WTC11 (cell line): ENCODE measurements at regions not wholly inside any gene's neighbourhood (a gene's known extent, or its start where the extent isn't known, plus 50 kb on each side); places are given as distances from the start of the nearest gene placed in this dataset.

Source experiments
- CREB1 ChIP-seq: sonication (generic); formaldehyde crosslinking; IDR thresholded peaks from 2 replicates; pipeline ENCODE4 v1.8.0; 2023; ENCODE audit warnings: mild to moderate bottlenecking, missing genetic modification reagents
- FOXJ3 ChIP-seq: sonication (generic); formaldehyde crosslinking; IDR thresholded peaks from 2 replicates; pipeline ENCODE4 v1.9.0; 2021; ENCODE audit warnings: missing genetic modification reagents, mild to moderate bottlenecking, borderline replicate concordance
- GRHL2 ChIP-seq: fragments of 250-450 bp; sonication (Bioruptor Pico); IDR thresholded peaks from 2 replicates; pipeline ENCODE4 v1.8.0; 2022; ENCODE audit warnings: mild to moderate bottlenecking, moderate library complexity; ENCODE audit not compliant: insufficient replicate concordance, severe bottlenecking
- KAT7 ChIP-seq: sonication (generic); formaldehyde crosslinking; IDR thresholded peaks from 2 replicates; pipeline ENCODE4 v1.8.1; 2023; ENCODE audit warnings: missing genetic modification reagents, mild to moderate bottlenecking, borderline replicate concordance
- MYBL2 ChIP-seq: sonication (generic); formaldehyde crosslinking; IDR thresholded peaks from 2 replicates; pipeline ENCODE4 v1.8.1; 2023; ENCODE audit warnings: mild to moderate bottlenecking, moderate library complexity, missing genetic modification reagents
- NFYB ChIP-seq: sonication (generic); formaldehyde crosslinking; conservative IDR thresholded peaks from 2 replicates; pipeline ENCODE4 v1.8.0; 2022; ENCODE audit warnings: low read depth, missing genetic modification reagents
- SOX15 ChIP-seq: fragments of 250-450 bp; sonication (Bioruptor Pico); IDR thresholded peaks from 2 replicates; pipeline ENCODE4 v1.9.0; 2021; ENCODE audit warnings: mild to moderate bottlenecking
- TEAD1 ChIP-seq: sonication (generic); formaldehyde crosslinking; IDR thresholded peaks from 2 replicates; pipeline ENCODE4 v1.8.0; 2022; ENCODE audit warnings: mild to moderate bottlenecking, missing genetic modification reagents
- TF ChIP-seq, protein P1 (sequence below): fragments of 200-600 bp; IDR thresholded peaks from 2 replicates; pipeline ENCODE4 v1.8.0; 2022; ENCODE audit warnings: antibody characterized with exemption
- TF ChIP-seq, protein P2 (sequence below): sonication (generic); formaldehyde crosslinking; IDR thresholded peaks from 2 replicates; pipeline ENCODE4 v1.8.0; 2022; ENCODE audit warnings: missing genetic modification reagents
- TF ChIP-seq, protein P3 (sequence below): fragments of 250-450 bp; sonication (Bioruptor Pico); IDR thresholded peaks from 2 replicates; pipeline ENCODE4 v2.1.2; 2022; ENCODE audit warnings: mild to moderate bottlenecking, moderate library complexity
- TF ChIP-seq, protein P4 (sequence below): sonication (generic); formaldehyde crosslinking; IDR thresholded peaks from 2 replicates; pipeline ENCODE4 v1.8.1; 2022; ENCODE audit warnings: low read depth, missing genetic modification reagents, borderline replicate concordance
- TF ChIP-seq, protein P5 (sequence below): sonication (generic); formaldehyde crosslinking; IDR thresholded peaks from 2 replicates; pipeline ENCODE4 v1.8.1; 2023; ENCODE audit warnings: mild to moderate bottlenecking, missing genetic modification reagents, borderline replicate concordance
- TF ChIP-seq, protein P6 (sequence below): sonication (generic); formaldehyde crosslinking; conservative IDR thresholded peaks from 2 replicates; pipeline ENCODE4 v1.8.1; 2022; ENCODE audit warnings: mild to moderate bottlenecking, missing genetic modification reagents

DNA sequence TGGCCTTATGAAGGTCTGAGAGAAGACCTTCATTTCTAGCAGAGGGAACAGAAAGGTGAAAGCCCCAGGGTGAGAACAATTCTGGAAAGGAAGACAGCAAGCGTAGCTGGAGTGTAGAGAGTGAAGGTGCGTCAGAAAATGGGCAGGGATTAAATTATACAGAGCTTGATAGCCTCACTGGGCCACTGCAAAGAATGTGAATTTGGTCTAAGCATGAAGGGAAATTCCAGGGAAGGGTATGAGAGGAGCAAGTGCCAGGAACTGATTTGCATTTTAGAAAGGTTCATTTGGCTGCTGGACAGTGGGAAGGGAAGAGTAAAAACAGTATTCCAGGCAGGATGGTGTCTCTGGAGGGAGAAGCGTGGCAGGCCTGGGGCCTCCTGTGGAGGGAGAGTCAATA lies 274.1 kb upstream of the ASIC2 start:
- TF ChIP-seq TEAD1 (CRISPR knock-in tag): no peak
- TF ChIP-seq, protein P1, sequence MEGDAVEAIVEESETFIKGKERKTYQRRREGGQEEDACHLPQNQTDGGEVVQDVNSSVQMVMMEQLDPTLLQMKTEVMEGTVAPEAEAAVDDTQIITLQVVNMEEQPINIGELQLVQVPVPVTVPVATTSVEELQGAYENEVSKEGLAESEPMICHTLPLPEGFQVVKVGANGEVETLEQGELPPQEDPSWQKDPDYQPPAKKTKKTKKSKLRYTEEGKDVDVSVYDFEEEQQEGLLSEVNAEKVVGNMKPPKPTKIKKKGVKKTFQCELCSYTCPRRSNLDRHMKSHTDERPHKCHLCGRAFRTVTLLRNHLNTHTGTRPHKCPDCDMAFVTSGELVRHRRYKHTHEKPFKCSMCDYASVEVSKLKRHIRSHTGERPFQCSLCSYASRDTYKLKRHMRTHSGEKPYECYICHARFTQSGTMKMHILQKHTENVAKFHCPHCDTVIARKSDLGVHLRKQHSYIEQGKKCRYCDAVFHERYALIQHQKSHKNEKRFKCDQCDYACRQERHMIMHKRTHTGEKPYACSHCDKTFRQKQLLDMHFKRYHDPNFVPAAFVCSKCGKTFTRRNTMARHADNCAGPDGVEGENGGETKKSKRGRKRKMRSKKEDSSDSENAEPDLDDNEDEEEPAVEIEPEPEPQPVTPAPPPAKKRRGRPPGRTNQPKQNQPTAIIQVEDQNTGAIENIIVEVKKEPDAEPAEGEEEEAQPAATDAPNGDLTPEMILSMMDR: no peak
- no peak for TF ChIP-seq CREB1
- TF ChIP-seq GRHL2 (CRISPR knock-in tag): no peak
- TF ChIP-seq MYBL2 (CRISPR knock-in tag): no peak
- TF ChIP-seq FOXJ3 (CRISPR knock-in tag): no peak
- TF ChIP-seq NFYB: no peak
- TF ChIP-seq KAT7 (CRISPR knock-in tag): no peak
- TF ChIP-seq, protein P2, sequence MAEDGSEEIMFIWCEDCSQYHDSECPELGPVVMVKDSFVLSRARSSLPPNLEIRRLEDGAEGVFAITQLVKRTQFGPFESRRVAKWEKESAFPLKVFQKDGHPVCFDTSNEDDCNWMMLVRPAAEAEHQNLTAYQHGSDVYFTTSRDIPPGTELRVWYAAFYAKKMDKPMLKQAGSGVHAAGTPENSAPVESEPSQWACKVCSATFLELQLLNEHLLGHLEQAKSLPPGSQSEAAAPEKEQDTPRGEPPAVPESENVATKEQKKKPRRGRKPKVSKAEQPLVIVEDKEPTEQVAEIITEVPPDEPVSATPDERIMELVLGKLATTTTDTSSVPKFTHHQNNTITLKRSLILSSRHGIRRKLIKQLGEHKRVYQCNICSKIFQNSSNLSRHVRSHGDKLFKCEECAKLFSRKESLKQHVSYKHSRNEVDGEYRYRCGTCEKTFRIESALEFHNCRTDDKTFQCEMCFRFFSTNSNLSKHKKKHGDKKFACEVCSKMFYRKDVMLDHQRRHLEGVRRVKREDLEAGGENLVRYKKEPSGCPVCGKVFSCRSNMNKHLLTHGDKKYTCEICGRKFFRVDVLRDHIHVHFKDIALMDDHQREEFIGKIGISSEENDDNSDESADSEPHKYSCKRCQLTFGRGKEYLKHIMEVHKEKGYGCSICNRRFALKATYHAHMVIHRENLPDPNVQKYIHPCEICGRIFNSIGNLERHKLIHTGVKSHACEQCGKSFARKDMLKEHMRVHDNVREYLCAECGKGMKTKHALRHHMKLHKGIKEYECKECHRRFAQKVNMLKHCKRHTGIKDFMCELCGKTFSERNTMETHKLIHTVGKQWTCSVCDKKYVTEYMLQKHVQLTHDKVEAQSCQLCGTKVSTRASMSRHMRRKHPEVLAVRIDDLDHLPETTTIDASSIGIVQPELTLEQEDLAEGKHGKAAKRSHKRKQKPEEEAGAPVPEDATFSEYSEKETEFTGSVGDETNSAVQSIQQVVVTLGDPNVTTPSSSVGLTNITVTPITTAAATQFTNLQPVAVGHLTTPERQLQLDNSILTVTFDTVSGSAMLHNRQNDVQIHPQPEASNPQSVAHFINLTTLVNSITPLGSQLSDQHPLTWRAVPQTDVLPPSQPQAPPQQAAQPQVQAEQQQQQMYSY: no peak
- TF ChIP-seq, protein P3, sequence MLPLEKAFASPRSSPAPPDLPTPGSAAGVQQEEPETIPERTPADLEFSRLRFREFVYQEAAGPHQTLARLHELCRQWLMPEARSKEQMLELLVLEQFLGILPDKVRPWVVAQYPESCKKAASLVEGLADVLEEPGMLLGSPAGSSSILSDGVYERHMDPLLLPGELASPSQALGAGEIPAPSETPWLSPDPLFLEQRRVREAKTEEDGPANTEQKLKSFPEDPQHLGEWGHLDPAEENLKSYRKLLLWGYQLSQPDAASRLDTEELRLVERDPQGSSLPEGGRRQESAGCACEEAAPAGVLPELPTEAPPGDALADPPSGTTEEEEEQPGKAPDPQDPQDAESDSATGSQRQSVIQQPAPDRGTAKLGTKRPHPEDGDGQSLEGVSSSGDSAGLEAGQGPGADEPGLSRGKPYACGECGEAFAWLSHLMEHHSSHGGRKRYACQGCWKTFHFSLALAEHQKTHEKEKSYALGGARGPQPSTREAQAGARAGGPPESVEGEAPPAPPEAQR (CRISPR knock-in tag): no peak
- TF ChIP-seq SOX15 (CRISPR knock-in tag): no peak
- TF ChIP-seq, protein P4, sequence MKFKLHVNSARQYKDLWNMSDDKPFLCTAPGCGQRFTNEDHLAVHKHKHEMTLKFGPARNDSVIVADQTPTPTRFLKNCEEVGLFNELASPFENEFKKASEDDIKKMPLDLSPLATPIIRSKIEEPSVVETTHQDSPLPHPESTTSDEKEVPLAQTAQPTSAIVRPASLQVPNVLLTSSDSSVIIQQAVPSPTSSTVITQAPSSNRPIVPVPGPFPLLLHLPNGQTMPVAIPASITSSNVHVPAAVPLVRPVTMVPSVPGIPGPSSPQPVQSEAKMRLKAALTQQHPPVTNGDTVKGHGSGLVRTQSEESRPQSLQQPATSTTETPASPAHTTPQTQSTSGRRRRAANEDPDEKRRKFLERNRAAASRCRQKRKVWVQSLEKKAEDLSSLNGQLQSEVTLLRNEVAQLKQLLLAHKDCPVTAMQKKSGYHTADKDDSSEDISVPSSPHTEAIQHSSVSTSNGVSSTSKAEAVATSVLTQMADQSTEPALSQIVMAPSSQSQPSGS (CRISPR knock-in tag): no peak
- TF ChIP-seq, protein P5, sequence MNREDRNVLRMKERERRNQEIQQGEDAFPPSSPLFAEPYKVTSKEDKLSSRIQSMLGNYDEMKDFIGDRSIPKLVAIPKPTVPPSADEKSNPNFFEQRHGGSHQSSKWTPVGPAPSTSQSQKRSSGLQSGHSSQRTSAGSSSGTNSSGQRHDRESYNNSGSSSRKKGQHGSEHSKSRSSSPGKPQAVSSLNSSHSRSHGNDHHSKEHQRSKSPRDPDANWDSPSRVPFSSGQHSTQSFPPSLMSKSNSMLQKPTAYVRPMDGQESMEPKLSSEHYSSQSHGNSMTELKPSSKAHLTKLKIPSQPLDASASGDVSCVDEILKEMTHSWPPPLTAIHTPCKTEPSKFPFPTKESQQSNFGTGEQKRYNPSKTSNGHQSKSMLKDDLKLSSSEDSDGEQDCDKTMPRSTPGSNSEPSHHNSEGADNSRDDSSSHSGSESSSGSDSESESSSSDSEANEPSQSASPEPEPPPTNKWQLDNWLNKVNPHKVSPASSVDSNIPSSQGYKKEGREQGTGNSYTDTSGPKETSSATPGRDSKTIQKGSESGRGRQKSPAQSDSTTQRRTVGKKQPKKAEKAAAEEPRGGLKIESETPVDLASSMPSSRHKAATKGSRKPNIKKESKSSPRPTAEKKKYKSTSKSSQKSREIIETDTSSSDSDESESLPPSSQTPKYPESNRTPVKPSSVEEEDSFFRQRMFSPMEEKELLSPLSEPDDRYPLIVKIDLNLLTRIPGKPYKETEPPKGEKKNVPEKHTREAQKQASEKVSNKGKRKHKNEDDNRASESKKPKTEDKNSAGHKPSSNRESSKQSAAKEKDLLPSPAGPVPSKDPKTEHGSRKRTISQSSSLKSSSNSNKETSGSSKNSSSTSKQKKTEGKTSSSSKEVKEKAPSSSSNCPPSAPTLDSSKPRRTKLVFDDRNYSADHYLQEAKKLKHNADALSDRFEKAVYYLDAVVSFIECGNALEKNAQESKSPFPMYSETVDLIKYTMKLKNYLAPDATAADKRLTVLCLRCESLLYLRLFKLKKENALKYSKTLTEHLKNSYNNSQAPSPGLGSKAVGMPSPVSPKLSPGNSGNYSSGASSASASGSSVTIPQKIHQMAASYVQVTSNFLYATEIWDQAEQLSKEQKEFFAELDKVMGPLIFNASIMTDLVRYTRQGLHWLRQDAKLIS: no peak
- TF ChIP-seq, protein P6, sequence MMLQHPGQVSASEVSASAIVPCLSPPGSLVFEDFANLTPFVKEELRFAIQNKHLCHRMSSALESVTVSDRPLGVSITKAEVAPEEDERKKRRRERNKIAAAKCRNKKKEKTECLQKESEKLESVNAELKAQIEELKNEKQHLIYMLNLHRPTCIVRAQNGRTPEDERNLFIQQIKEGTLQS (CRISPR knock-in tag): no peak
